NAMALWA (cell line): ENCODE measurements at regions not wholly inside any gene's neighbourhood (a gene's known extent, or its start where the extent isn't known, plus 50 kb on each side); places are given as distances from the start of the nearest gene placed in this dataset.
"Not testable (repeated sequence)": the region's sequence is repeated elsewhere in the genome, so short reads cannot be mapped to it uniquely, and the experiment has no call there.

Experiments used
- DNase-seq: peaks from one replicate; pipeline ENCODE4 v3.0.0-alpha.2; 2015; ENCODE audit warnings: low spot score

DNA sequence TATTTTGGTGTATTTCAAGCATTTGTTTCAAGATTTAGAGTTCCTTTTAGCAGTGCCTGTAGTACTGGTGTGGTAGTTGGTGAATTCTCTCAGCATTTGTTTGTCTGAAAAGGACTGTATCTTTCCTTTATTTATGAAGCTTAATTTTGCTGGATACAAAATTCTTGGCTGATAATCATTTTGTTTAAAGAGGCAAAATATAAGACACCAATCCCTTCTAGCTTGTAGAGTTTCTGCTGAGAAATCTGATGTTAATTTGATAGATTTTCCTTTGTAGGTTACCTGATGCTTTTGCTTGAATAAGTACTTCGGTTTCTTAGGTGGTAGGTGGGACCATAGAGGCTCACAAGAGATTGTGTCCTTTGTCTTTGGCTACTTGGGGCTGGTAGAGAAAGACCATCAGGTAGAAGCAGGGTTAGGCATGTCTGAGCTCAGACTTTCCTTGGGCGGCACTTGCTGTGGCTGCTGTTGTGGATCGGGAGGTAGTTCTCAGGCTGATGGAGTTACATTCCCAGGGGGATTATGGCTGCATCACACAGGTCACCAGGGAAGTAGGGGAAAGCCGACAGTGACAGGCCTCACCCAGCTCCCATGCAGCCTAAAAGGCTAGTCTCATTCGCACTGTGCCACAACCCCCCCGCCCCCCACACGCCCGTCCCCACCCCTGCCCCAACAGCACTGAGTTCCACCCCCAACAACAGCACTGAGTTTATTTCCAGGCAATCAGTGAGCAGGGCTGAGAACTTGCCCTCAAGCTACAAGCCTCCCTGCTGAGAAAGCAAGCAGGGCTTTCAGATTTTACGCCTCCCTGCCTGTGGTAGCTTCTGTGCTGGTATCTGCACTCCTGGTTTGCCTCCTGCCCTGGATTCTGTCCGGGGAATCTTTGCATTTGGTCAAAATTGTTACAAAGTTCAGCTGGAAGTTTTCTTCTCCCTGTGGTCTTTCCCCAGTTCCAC is 127.1 kb upstream of the GLRA1 start:
- no peak for DNase-seq

DNA sequence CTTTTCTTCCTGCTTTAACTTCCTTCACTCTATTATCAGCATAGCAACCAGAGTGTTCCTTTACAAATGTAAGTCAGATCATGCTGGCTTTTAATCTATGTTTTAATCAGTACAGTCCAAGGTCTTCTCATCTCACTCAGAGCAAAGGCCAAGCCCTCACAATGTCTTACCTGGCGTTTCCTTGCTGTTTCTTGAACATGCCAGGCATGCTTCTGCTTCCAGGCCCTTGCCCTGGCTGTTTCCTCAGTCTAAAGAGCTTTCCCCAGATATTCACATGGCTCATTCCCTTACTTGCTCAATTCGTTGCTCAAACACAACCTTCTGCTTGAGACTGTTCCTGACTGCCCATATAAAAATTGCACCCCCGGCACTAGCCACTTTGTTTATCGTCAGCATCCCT is 121.7 kb upstream of the GLRA1 start:
- DNase-seq, result no peak

- not testable (repeated sequence) for DNase-seq
These were observed 114.2 kb upstream of the GLRA1 start for GRCh38 chr5:152038856-152039255.

GRCh38 chr5:152026328-152027024 is 101.8 kb upstream of the GLRA1 start:
- DNase-seq, result not testable (repeated sequence)

GRCh38 chr5:152016421-152016820 is 91.8 kb upstream of the GLRA1 start:
- no peak for DNase-seq

- DNase-seq, result no peak
These were observed 83.1 kb upstream of the GLRA1 start for GRCh38 chr5:152007653-152008335.

DNA sequence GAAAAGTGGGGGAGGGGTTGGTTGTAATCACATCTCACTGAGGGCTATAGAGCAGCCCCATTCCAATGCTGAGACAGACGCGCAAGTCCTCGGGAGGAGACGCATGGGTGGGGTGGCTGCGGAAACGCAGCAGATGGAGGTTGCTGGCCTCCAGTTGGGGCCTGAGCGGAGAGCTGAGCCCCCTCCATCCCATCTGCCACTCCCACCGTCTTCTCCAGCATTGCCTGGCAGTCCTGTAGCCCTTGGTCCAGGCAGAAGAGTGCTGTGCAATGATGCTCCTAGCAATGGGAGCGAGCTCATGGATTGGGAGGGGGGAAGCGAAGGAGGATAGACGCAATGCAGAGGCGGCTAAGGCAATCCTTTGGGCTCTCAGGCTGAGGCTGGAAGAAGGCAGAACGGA is 79.4 kb upstream of the GLRA1 start:
- no peak for DNase-seq
